ENCODE measurements at regions not wholly inside any gene's neighbourhood (a gene's known extent, or its start where the extent isn't known, plus 50 kb on each side); places are given as distances from the start of the nearest gene placed in this dataset.

GRCh38 chr11:92890846-92891245 lies 78.6 kb upstream of the MTNR1B start:
- TF ChIP-seq POLR2A (IDR thresholded peaks at IDR 0.05; ENCODE audit: low read depth, low read length) = no peak
- no peak for TF ChIP-seq POLR2AphosphoS5 (IDR thresholded peaks at IDR 0.05; ENCODE audit: low read depth, low read length)
- TF ChIP-seq TAF1 (IDR thresholded peaks at IDR 0.05; ENCODE audit: borderline replicate concordance, low read depth, low read length) = no peak
